ENCODE measurements at regions not wholly inside any gene's neighbourhood (a gene's known extent, or its start where the extent isn't known, plus 50 kb on each side); places are given as distances from the start of the nearest gene placed in this dataset.
A peak's percentile ranks its signal among the peaks of the same experiment; 100 is the strongest.

- H3K4me2 ChIP-seq (ENCODE audit: low read depth, low read length): no peak overlapping the region
- H2BK15ac ChIP-seq (ENCODE audit: low read depth, low read length): peak overlapping the region; percentile 97; the same call in 2 of the 3 replicates
- peak overlapping the region; percentile 77 for H2AK9ac ChIP-seq (replicated peaks; ENCODE audit: low read depth, low read length, poor library complexity)
- peak overlapping the region; percentile 91 for H2BK5ac ChIP-seq (ENCODE audit: low read depth, low read length, poor library complexity, severe bottlenecking)
- H3K23ac ChIP-seq (ENCODE audit: low read depth, low read length): peak overlapping the region; percentile 94
- H3K4me3 ChIP-seq (ENCODE audit: insufficient read depth, low read depth, low read length): no peak overlapping the region
- H3K79me1 ChIP-seq (ENCODE audit: low read depth in 1 of 2, low read length in 2 of 2): no peaks in the 10 kb centered on the region
- H3K9me3 ChIP-seq (ENCODE audit: control insufficient read depth, insufficient read depth, low read length): no peaks in the 10 kb centered on the region
- H4K20me1 ChIP-seq (ENCODE audit: insufficient read depth, low read length): no peaks in the 10 kb centered on the region
- peak; percentile 91 for ATAC-seq (ENCODE audit: low read depth)
- CTCF ChIA-PET: no interaction called here
- POLR2A ChIA-PET (ENCODE audit: unreplicated experiment): no interaction called here
- peaks cover 5% of the 10 kb centered on the region for H3K4me1 ChIP-seq (ENCODE audit: control insufficient read depth, insufficient read depth, low read length)
- intact Hi-C loops (cut with micrococcal nuclease): loop anchor here (5.0 kb wide), 1 partner anchor 38 kb away; no protein-coding TSS in a partner anchor
- peak overlapping the region; percentile 66; the same call in 1 of the 2 replicates for H3K56ac ChIP-seq (ENCODE audit: extremely low read depth, insufficient read depth, low read length)
- H4K8ac ChIP-seq (ENCODE audit: low read depth in 2 of 2, low read length in 2 of 2): peak overlapping the region; percentile 95 to 99
- peak overlapping the region; percentile 76; the same call in 1 of the 2 replicates for H3K27ac ChIP-seq (ENCODE audit: insufficient read depth, low read length)
- WGBS, 2 experiments (ENCODE audit: extremely low coverage in 2 of 2, insufficient read length in 1 of 2): no CpG with 5 or more reads among the region's 2 CpGs
- DNase-seq: peak; percentile 80
- H3K36me3 ChIP-seq (ENCODE audit: control insufficient read depth, insufficient read depth, low read length): no peaks in the 10 kb centered on the region
- no peak for TF ChIP-seq NFE2L2 (IDR thresholded peaks at IDR 0.05; ENCODE audit: low read depth, low read length)
- no peak for TF ChIP-seq RFX5 (IDR thresholded peaks at IDR 0.05; ENCODE audit: low read depth, low read length)
- TF ChIP-seq MAFK (IDR thresholded peaks at IDR 0.05; ENCODE audit: low read depth, low read length): no peak
- no peak for TF ChIP-seq USF2 (IDR thresholded peaks at IDR 0.05; ENCODE audit: low read depth, low read length)
- no peak for TF ChIP-seq FOS (IDR thresholded peaks at IDR 0.05; ENCODE audit: low read depth, low read length)
- TF ChIP-seq RAD21 (IDR thresholded peaks at IDR 0.05; ENCODE audit: low read length): no peak
- no peak for TF ChIP-seq CHD1 (IDR thresholded peaks at IDR 0.05; ENCODE audit: low read depth, low read length)
- no peak for TF ChIP-seq MXI1 (IDR thresholded peaks at IDR 0.05; ENCODE audit: borderline replicate concordance, low read depth, low read length)
- TF ChIP-seq POLR2A (IDR thresholded peaks at IDR 0.05; ENCODE audit: low read depth, low read length): no peak
- TF ChIP-seq CTCF (conservative IDR thresholded peaks at IDR 0.05; ENCODE audit: low read depth, low read length): no peak
- no peak for TF ChIP-seq SMC3 (IDR thresholded peaks at IDR 0.05; ENCODE audit: low read depth, low read length)
- TF ChIP-seq BHLHE40 (IDR thresholded peaks at IDR 0.05; ENCODE audit: low read depth, low read length): no peak
- no peak for TF ChIP-seq CEBPB (IDR thresholded peaks at IDR 0.05; ENCODE audit: low read depth, low read length)
- no peak for TF ChIP-seq MAZ (IDR thresholded peaks at IDR 0.05; ENCODE audit: borderline replicate concordance, low read depth, low read length)
- TF ChIP-seq, protein P1, sequence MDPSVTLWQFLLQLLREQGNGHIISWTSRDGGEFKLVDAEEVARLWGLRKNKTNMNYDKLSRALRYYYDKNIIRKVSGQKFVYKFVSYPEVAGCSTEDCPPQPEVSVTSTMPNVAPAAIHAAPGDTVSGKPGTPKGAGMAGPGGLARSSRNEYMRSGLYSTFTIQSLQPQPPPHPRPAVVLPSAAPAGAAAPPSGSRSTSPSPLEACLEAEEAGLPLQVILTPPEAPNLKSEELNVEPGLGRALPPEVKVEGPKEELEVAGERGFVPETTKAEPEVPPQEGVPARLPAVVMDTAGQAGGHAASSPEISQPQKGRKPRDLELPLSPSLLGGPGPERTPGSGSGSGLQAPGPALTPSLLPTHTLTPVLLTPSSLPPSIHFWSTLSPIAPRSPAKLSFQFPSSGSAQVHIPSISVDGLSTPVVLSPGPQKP (IDR thresholded peaks at IDR 0.05; ENCODE audit: borderline replicate concordance, low read depth, low read length): no peak
- peaks cover 4% of the 10 kb centered on the region; the same call in 1 of the 2 replicates for H3K9me1 ChIP-seq (ENCODE audit: insufficient read depth, low read length)
- no TSS peak for BruUV-seq (replicated peaks)
- peak overlapping the region; percentile 99 for H3K14ac ChIP-seq (replicated peaks; ENCODE audit: low read depth, low read length)
- H4K5ac ChIP-seq (ENCODE audit: low read depth, low read length): peak overlapping the region; percentile 92
- no peaks in the 10 kb centered on the region for H3K27me3 ChIP-seq (ENCODE audit: control insufficient read depth, insufficient read depth, low read length)
- in situ Hi-C loops (cut with MboI; ENCODE audit: low sequenced_read_pairs): no loop called here
- peak overlapping the region; percentile 21; the same call in 1 of the 2 replicates for H3K9ac ChIP-seq (ENCODE audit: low read depth, low read length)
- H2AK5ac ChIP-seq (ENCODE audit: low read depth, low read length): peak overlapping the region; percentile 95; the same call in 1 of the 2 replicates
- H2BK20ac ChIP-seq (ENCODE audit: low read depth, low read length): peak overlapping the region; percentile 99
- H3K18ac ChIP-seq (ENCODE audit: low read depth, low read length): peak overlapping the region; percentile 97
- H2AFZ ChIP-seq (replicated peaks; ENCODE audit: low read length, poor library complexity): peak overlapping the region; percentile 84
- dilution Hi-C loops (cut with HindIII; ENCODE audit: low sequenced_read_pairs, unreplicated experiment): no loop called here
- H4K91ac ChIP-seq (ENCODE audit: insufficient read depth, low read depth, low read length): peak overlapping the region; percentile 100
- H3K4ac ChIP-seq (ENCODE audit: low read depth, low read length): peak overlapping the region; percentile 99
- peak overlapping the region; percentile 99 for H2BK120ac ChIP-seq (ENCODE audit: low read depth, low read length)
Observed at GRCh38 chr20:52454660-52455059, 263.1 kb upstream of the ZFP64 start.

Data from IMR-90 (cell line).